T-helper 1 cell treated with Interleukin-12 subunit alpha and Interleukin-12 subunit beta and Interleukin-4 antibody, amounts not matched to agents 30 μg/mL and 1 μg/mL, for 36 hours (primary cell): ENCODE measurements at regions not wholly inside any gene's neighbourhood (a gene's known extent, or its start where the extent isn't known, plus 50 kb on each side); places are given as distances from the start of the nearest gene placed in this dataset.

Experiments used
- H3K27ac Mint-ChIP-seq: one replicate; pipeline ENCODE4 v1.8.0; 2021; ENCODE audit warnings: mild to moderate bottlenecking, mixed read lengths
- H3K27me3 Mint-ChIP-seq: one replicate; pipeline ENCODE4 v1.8.0; 2021; ENCODE audit warnings: low read depth, mixed read lengths
- H3K36me3 Mint-ChIP-seq: one replicate; pipeline ENCODE4 v1.8.0; 2021; ENCODE audit warnings: low read depth, mixed read lengths
- H3K4me1 Mint-ChIP-seq: one replicate; pipeline ENCODE4 v1.8.0; 2021; ENCODE audit warnings: low read depth, mixed read lengths
- H3K4me3 Mint-ChIP-seq: one replicate; pipeline ENCODE4 v1.8.0; 2021; ENCODE audit warnings: mild to moderate bottlenecking, moderate library complexity, mixed read lengths
- H3K9me3 Mint-ChIP-seq: one replicate; pipeline ENCODE4 v1.8.0; 2021; ENCODE audit warnings: mixed read lengths

- H3K36me3 Mint-ChIP-seq: no peaks in the 10 kb centered on the region
- no peaks in the 10 kb centered on the region for H3K27me3 Mint-ChIP-seq
- no peak overlapping the region for H3K4me3 Mint-ChIP-seq
These were observed 581.1 kb upstream of the GBE1 start for GRCh38 chr3:82342521-82342920.

GRCh38 chr3:82329300-82329699 is 567.9 kb upstream of the GBE1 start:
- Mint-ChIP-seq H3K36me3 (no peaks in the 10 kb centered on the region), H3K9me3 (no peaks in the 10 kb centered on the region), H3K4me3 (no peak overlapping the region), H3K27ac (no peak overlapping the region), H3K27me3 (no peaks in the 10 kb centered on the region), H3K4me1 (no peaks in the 10 kb centered on the region)

More at GRCh38 chr3:82342521-82342920, 581.1 kb upstream of the GBE1 start:
- Mint-ChIP-seq H3K9me3 (peaks cover 8% of the 10 kb centered on the region), H3K27ac (no peak overlapping the region), H3K4me1 (no peaks in the 10 kb centered on the region)

GRCh38 chr3:82311901-82312300 is 550.5 kb upstream of the GBE1 start:
- Mint-ChIP-seq H3K36me3 (no peaks in the 10 kb centered on the region), H3K4me3 (no peak overlapping the region), H3K9me3 (peaks cover 8% of the 10 kb centered on the region), H3K27ac (no peak overlapping the region), H3K27me3 (no peaks in the 10 kb centered on the region), H3K4me1 (no peaks in the 10 kb centered on the region)

- H3K27ac Mint-ChIP-seq: no peak overlapping the region
- H3K4me1 Mint-ChIP-seq: no peaks in the 10 kb centered on the region
- no peaks in the 10 kb centered on the region for H3K27me3 Mint-ChIP-seq
- peaks cover 19% of the 10 kb centered on the region for H3K9me3 Mint-ChIP-seq
- no peaks in the 10 kb centered on the region for H3K36me3 Mint-ChIP-seq
- no peak overlapping the region for H3K4me3 Mint-ChIP-seq
These were observed 547.3 kb upstream of the GBE1 start for GRCh38 chr3:82308755-82309154.

- Mint-ChIP-seq H3K27ac (no peak overlapping the region), H3K4me1 (no peaks in the 10 kb centered on the region), H3K9me3 (peaks cover 20% of the 10 kb centered on the region), H3K4me3 (no peak overlapping the region), H3K27me3 (no peaks in the 10 kb centered on the region), H3K36me3 (no peaks in the 10 kb centered on the region)
These were observed 544.7 kb upstream of the GBE1 start for GRCh38 chr3:82306189-82306588.

GRCh38 chr3:82294609-82295008 is 533.2 kb upstream of the GBE1 start:
- H3K27me3 Mint-ChIP-seq: no peaks in the 10 kb centered on the region
- no peak overlapping the region for H3K27ac Mint-ChIP-seq
- H3K36me3 Mint-ChIP-seq: no peaks in the 10 kb centered on the region
- peaks cover 8% of the 10 kb centered on the region for H3K9me3 Mint-ChIP-seq
- H3K4me3 Mint-ChIP-seq: no peak overlapping the region
- H3K4me1 Mint-ChIP-seq: no peaks in the 10 kb centered on the region

GRCh38 chr3:82293867-82294266 is 532.4 kb upstream of the GBE1 start:
- Mint-ChIP-seq H3K36me3 (no peaks in the 10 kb centered on the region), H3K27ac (no peak overlapping the region), H3K4me1 (no peaks in the 10 kb centered on the region), H3K27me3 (no peaks in the 10 kb centered on the region), H3K4me3 (no peak overlapping the region), H3K9me3 (peaks cover 9% of the 10 kb centered on the region)

- no peak overlapping the region for H3K27ac Mint-ChIP-seq
These were observed 532.0 kb upstream of the GBE1 start for GRCh38 chr3:82293435-82293834.

GRCh38 chr3:82287562-82287961 is 526.1 kb upstream of the GBE1 start:
- H3K27me3 Mint-ChIP-seq: no peaks in the 10 kb centered on the region
- H3K4me1 Mint-ChIP-seq: no peaks in the 10 kb centered on the region
- no peaks in the 10 kb centered on the region for H3K36me3 Mint-ChIP-seq
- peaks cover 21% of the 10 kb centered on the region for H3K9me3 Mint-ChIP-seq
- no peak overlapping the region for H3K27ac Mint-ChIP-seq
- no peak overlapping the region for H3K4me3 Mint-ChIP-seq

More at GRCh38 chr3:82293435-82293834, 532.0 kb upstream of the GBE1 start:
- H3K27me3 Mint-ChIP-seq: no peaks in the 10 kb centered on the region
- H3K4me3 Mint-ChIP-seq: no peak overlapping the region
- H3K4me1 Mint-ChIP-seq: no peaks in the 10 kb centered on the region
- H3K9me3 Mint-ChIP-seq: peaks cover 12% of the 10 kb centered on the region
- H3K36me3 Mint-ChIP-seq: no peaks in the 10 kb centered on the region

GRCh38 chr3:82281205-82281604 is 519.8 kb upstream of the GBE1 start:
- no peaks in the 10 kb centered on the region for H3K36me3 Mint-ChIP-seq

GRCh38 chr3:82276992-82277391 is 515.5 kb upstream of the GBE1 start:
- Mint-ChIP-seq H3K4me1 (no peaks in the 10 kb centered on the region), H3K36me3 (no peaks in the 10 kb centered on the region), H3K27ac (no peak overlapping the region), H3K4me3 (no peak overlapping the region), H3K27me3 (no peaks in the 10 kb centered on the region), H3K9me3 (peaks cover 19% of the 10 kb centered on the region)

More at GRCh38 chr3:82281205-82281604, 519.8 kb upstream of the GBE1 start:
- H3K4me1 Mint-ChIP-seq: no peaks in the 10 kb centered on the region
- no peak overlapping the region for H3K27ac Mint-ChIP-seq
- H3K27me3 Mint-ChIP-seq: no peaks in the 10 kb centered on the region
- no peaks in the 10 kb centered on the region for H3K9me3 Mint-ChIP-seq
- H3K4me3 Mint-ChIP-seq: no peak overlapping the region

GRCh38 chr3:82274897-82275296 is 513.5 kb upstream of the GBE1 start:
- H3K36me3 Mint-ChIP-seq: no peaks in the 10 kb centered on the region
- H3K4me1 Mint-ChIP-seq: no peaks in the 10 kb centered on the region
- H3K9me3 Mint-ChIP-seq: peaks cover 38% of the 10 kb centered on the region
- H3K27ac Mint-ChIP-seq: no peak overlapping the region
- no peak overlapping the region for H3K4me3 Mint-ChIP-seq
- no peaks in the 10 kb centered on the region for H3K27me3 Mint-ChIP-seq

- no peak overlapping the region for H3K4me3 Mint-ChIP-seq
- H3K27me3 Mint-ChIP-seq: no peaks in the 10 kb centered on the region
- no peaks in the 10 kb centered on the region for H3K36me3 Mint-ChIP-seq
- peaks cover 16% of the 10 kb centered on the region for H3K9me3 Mint-ChIP-seq
- H3K4me1 Mint-ChIP-seq: no peaks in the 10 kb centered on the region
- H3K27ac Mint-ChIP-seq: no peak overlapping the region
These were observed 504.3 kb upstream of the GBE1 start for GRCh38 chr3:82265747-82266146.

- Mint-ChIP-seq H3K9me3 (peaks cover 7% of the 10 kb centered on the region), H3K4me1 (no peaks in the 10 kb centered on the region), H3K27ac (no peak overlapping the region), H3K27me3 (no peaks in the 10 kb centered on the region), H3K36me3 (no peaks in the 10 kb centered on the region), H3K4me3 (no peak overlapping the region)
These were observed 500.7 kb upstream of the GBE1 start for GRCh38 chr3:82262193-82262592.

- no peaks in the 10 kb centered on the region for H3K27me3 Mint-ChIP-seq
- H3K27ac Mint-ChIP-seq: no peak overlapping the region
- no peaks in the 10 kb centered on the region for H3K4me1 Mint-ChIP-seq
- H3K4me3 Mint-ChIP-seq: no peak overlapping the region
- no peaks in the 10 kb centered on the region for H3K36me3 Mint-ChIP-seq
- H3K9me3 Mint-ChIP-seq: peaks cover 7% of the 10 kb centered on the region
These were observed 500.2 kb upstream of the GBE1 start for GRCh38 chr3:82261637-82262036.

- no peaks in the 10 kb centered on the region for H3K36me3 Mint-ChIP-seq
- H3K9me3 Mint-ChIP-seq: peaks cover 7% of the 10 kb centered on the region
- no peak overlapping the region for H3K27ac Mint-ChIP-seq
- no peak overlapping the region for H3K4me3 Mint-ChIP-seq
- H3K27me3 Mint-ChIP-seq: no peaks in the 10 kb centered on the region
- no peaks in the 10 kb centered on the region for H3K4me1 Mint-ChIP-seq
These were observed 499.6 kb upstream of the GBE1 start for GRCh38 chr3:82261013-82261412.
